ENCODE measurements at regions not wholly inside any gene's neighbourhood (a gene's known extent, or its start where the extent isn't known, plus 50 kb on each side); places are given as distances from the start of the nearest gene placed in this dataset.

DNA sequence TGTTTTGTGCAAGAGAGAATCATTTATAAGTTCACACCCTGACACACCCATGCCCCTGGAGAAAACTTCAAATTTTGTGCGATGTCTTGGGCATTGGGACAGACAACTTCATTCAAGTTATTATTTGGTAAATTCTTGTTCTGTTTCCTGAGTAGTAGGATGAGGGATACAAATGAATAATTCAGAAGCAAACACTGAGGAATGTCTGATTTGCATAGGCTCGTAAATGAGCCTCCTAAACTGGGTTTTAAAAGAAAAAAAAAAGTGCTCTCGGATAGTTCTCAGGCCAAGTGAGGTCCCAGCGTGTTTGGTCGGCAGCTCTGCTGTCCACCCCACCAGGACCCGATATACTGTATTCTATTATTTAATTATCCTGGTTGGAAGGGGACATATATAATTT lies 134.7 kb upstream of the CPM start:
- H3K27ac Mint-ChIP-seq = no peak overlapping the region
- Histone ChIP-seq H3K9me3 (ENCODE audit: control extremely low read depth in 1 of 3, control insufficient read depth in 2 of 3, insufficient read depth in 1 of 3, low read length in 2 of 3) (no peaks in the 10 kb centered on the region), H3K9ac (ENCODE audit: low read length) (no peak overlapping the region), H2AFZ (ENCODE audit: insufficient read depth, low read depth, low read length, poor library complexity, severe bottlenecking) (no peak overlapping the region), H3K4me3 (ENCODE audit: control extremely low read depth in 1 of 5, extremely low read depth in 1 of 5, insufficient read depth in 1 of 5, low read depth in 2 of 5, low read length in 4 of 5) (no peak overlapping the region), H3K27ac (ENCODE audit: low read length in 2 of 2) (no peak overlapping the region), H3K4me1 (ENCODE audit: control insufficient read depth in 2 of 2, insufficient read depth in 2 of 2, low read length in 2 of 2) (no peaks in the 10 kb centered on the region), H4K20me1 (ENCODE audit: control insufficient read depth, insufficient read depth, low read length, poor library complexity, severe bottlenecking) (no peaks in the 10 kb centered on the region), H3K27me3 (replicated peaks in 1 of 4; ENCODE audit: control extremely low read depth in 1 of 4, control insufficient read depth in 3 of 4, insufficient read depth in 4 of 4, low read length in 3 of 4) (peaks cover 0 to under 1% (median 0%) of the 10 kb centered on the region in 4 experiments), H3K79me2 (ENCODE audit: control insufficient read depth, insufficient read depth, low read length) (no peaks in the 10 kb centered on the region), H3K4me2 (replicated peaks; ENCODE audit: low read depth, low read length, poor library complexity, severe bottlenecking) (no peak overlapping the region), H3K36me3 (replicated peaks in 1 of 2; ENCODE audit: control extremely low read depth in 1 of 2, control insufficient read depth in 1 of 2, extremely low read depth in 1 of 2, insufficient read depth in 2 of 2, low read length in 1 of 2) (no peaks in the 10 kb centered on the region)
- POLR2A ChIA-PET = no interaction called here
- no peaks in the 10 kb centered on the region for H3K9me3 Mint-ChIP-seq (ENCODE audit: insufficient read depth)
- no peaks in the 10 kb centered on the region for H3K4me1 Mint-ChIP-seq
- H3K27me3 Mint-ChIP-seq = peaks cover 4% of the 10 kb centered on the region
- 67% methylated on average over 1 of the region's 6 CpGs for WGBS (ENCODE audit: insufficient coverage)
- no peak overlapping the region for H3K4me3 Mint-ChIP-seq
- intact Hi-C loops (cut with micrococcal nuclease) = no loop called here
- ATAC-seq (ENCODE audit: low read depth) (no peak), DNase-seq (no peak)
- TF ChIP-seq, protein P1, sequence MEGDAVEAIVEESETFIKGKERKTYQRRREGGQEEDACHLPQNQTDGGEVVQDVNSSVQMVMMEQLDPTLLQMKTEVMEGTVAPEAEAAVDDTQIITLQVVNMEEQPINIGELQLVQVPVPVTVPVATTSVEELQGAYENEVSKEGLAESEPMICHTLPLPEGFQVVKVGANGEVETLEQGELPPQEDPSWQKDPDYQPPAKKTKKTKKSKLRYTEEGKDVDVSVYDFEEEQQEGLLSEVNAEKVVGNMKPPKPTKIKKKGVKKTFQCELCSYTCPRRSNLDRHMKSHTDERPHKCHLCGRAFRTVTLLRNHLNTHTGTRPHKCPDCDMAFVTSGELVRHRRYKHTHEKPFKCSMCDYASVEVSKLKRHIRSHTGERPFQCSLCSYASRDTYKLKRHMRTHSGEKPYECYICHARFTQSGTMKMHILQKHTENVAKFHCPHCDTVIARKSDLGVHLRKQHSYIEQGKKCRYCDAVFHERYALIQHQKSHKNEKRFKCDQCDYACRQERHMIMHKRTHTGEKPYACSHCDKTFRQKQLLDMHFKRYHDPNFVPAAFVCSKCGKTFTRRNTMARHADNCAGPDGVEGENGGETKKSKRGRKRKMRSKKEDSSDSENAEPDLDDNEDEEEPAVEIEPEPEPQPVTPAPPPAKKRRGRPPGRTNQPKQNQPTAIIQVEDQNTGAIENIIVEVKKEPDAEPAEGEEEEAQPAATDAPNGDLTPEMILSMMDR (IDR thresholded peaks at IDR 0.05) = no peak
- TF ChIP-seq EZH2 (IDR thresholded peaks at IDR 0.05; ENCODE audit: borderline replicate concordance, insufficient read depth, low read depth, low read length, poor library complexity, severe bottlenecking) = no peak
- CTCF ChIA-PET = interaction anchor here (0.8 to 6.4 kb wide), 2 partner anchors 198 to 468 kb away, joined by 3 to 61 read pairs; no protein-coding TSS in a partner anchor

DNA sequence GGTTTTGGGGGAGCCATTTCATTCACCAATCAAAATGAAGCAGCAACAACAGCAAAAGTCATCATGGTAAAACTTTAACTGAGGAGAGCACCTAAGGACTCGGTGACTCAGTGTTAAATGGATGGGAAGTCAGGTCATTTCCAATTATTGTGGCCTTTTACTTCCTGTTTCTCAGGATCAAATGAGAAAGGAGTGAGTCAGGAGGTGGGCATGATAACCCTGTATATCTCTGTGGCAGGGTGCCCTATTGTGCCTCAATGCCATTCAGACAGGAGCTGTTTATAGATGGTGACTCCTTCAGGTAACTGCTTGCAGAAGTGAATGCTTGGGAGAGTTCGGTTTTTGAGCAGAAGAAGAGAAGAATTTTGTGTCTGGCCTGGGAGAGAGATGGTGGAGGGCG lies 135.5 kb upstream of the CPM start:
- H3K4me1 ChIP-seq (ENCODE audit: control insufficient read depth in 2 of 2, insufficient read depth in 2 of 2, low read length in 2 of 2) = no peaks in the 10 kb centered on the region
- H2AFZ ChIP-seq (ENCODE audit: insufficient read depth, low read depth, low read length, poor library complexity, severe bottlenecking) = no peak overlapping the region
- intact Hi-C loops (cut with micrococcal nuclease) = no loop called here
- no peak overlapping the region for H3K4me2 ChIP-seq (replicated peaks; ENCODE audit: low read depth, low read length, poor library complexity, severe bottlenecking)
- H3K9ac ChIP-seq (ENCODE audit: low read length) = no peak overlapping the region
- H3K4me3 ChIP-seq (ENCODE audit: control extremely low read depth in 1 of 5, extremely low read depth in 1 of 5, insufficient read depth in 1 of 5, low read depth in 2 of 5, low read length in 4 of 5) = no peak overlapping the region
- H3K9me3 Mint-ChIP-seq (ENCODE audit: insufficient read depth) = no peaks in the 10 kb centered on the region
- no peaks in the 10 kb centered on the region for H3K36me3 ChIP-seq (replicated peaks in 1 of 2; ENCODE audit: control extremely low read depth in 1 of 2, control insufficient read depth in 1 of 2, extremely low read depth in 1 of 2, insufficient read depth in 2 of 2, low read length in 1 of 2)
- DNase-seq = no peak
- H3K4me1 Mint-ChIP-seq = no peaks in the 10 kb centered on the region
- no peak overlapping the region for H3K4me3 Mint-ChIP-seq
- H3K27ac ChIP-seq (ENCODE audit: low read length in 2 of 2) = no peak overlapping the region
- 60% methylated on average over 1 of the region's 3 CpGs for WGBS (ENCODE audit: insufficient coverage)
- no peak for ATAC-seq (ENCODE audit: low read depth)
- ChIA-PET POLR2A (no interaction called here), CTCF (interaction anchor here (0.8 to 6.4 kb wide), 2 partner anchors 199 to 469 kb away, joined by 3 to 61 read pairs; no protein-coding TSS in a partner anchor)
- no peak overlapping the region for H3K27ac Mint-ChIP-seq
- no peaks in the 10 kb centered on the region for H3K79me2 ChIP-seq (ENCODE audit: control insufficient read depth, insufficient read depth, low read length)
- no peaks in the 10 kb centered on the region for H3K9me3 ChIP-seq (ENCODE audit: control extremely low read depth in 1 of 3, control insufficient read depth in 2 of 3, insufficient read depth in 1 of 3, low read length in 2 of 3)
- H4K20me1 ChIP-seq (ENCODE audit: control insufficient read depth, insufficient read depth, low read length, poor library complexity, severe bottlenecking) = no peaks in the 10 kb centered on the region
- H3K27me3 ChIP-seq (replicated peaks in 1 of 4; ENCODE audit: control extremely low read depth in 1 of 4, control insufficient read depth in 3 of 4, insufficient read depth in 4 of 4, low read length in 3 of 4) = peaks cover 0 to 3% (median 0%) of the 10 kb centered on the region in 4 experiments
- TF ChIP-seq, protein P1 (IDR thresholded peaks at IDR 0.05) = no peak
- TF ChIP-seq EZH2 (IDR thresholded peaks at IDR 0.05; ENCODE audit: borderline replicate concordance, insufficient read depth, low read depth, low read length, poor library complexity, severe bottlenecking) = no peak
- peaks cover 8% of the 10 kb centered on the region for H3K27me3 Mint-ChIP-seq
